HL-60 (cell line): ENCODE measurements at regions not wholly inside any gene's neighbourhood (a gene's known extent, or its start where the extent isn't known, plus 50 kb on each side); places are given as distances from the start of the nearest gene placed in this dataset.

Experiments used
- CTCF ChIP-seq: IDR thresholded peaks from one replicate; pipeline ENCODE4 v1.5.1; 2011; ENCODE audit warnings: low read length, control low read depth, inconsistent platforms; ENCODE audit not compliant: insufficient read depth
- POLR2AphosphoS5 ChIP-seq: IDR thresholded peaks from 2 replicates; pipeline ENCODE4 v1.6.1; 2012; ENCODE audit warnings: low read depth
- REST ChIP-seq: IDR thresholded peaks from 2 replicates; pipeline ENCODE4 v1.6.1; 2012; ENCODE audit warnings: low read depth; ENCODE audit not compliant: insufficient replicate concordance
- SPI1 ChIP-seq: IDR thresholded peaks from 2 replicates; pipeline ENCODE4 v1.6.1; 2012; ENCODE audit warnings: low read depth, mild to moderate bottlenecking, borderline replicate concordance

GRCh38 chr13:30037306-30037705 lies 186.9 kb upstream of the UBL3 start:
- no peak for TF ChIP-seq CTCF
- no peak for TF ChIP-seq POLR2AphosphoS5
- no peak for TF ChIP-seq SPI1
- TF ChIP-seq REST, result no peak
